Inflammatory macrophage (primary cell): ENCODE measurements at regions not wholly inside any gene's neighbourhood (a gene's known extent, or its start where the extent isn't known, plus 50 kb on each side); places are given as distances from the start of the nearest gene placed in this dataset.

Experiments
- DNase-seq, 2 donors: peaks; one replicate each; pipeline ENCODE4 v3.0.0-alpha.2; 2020 to 2022

- no peak for DNase-seq
These were observed 93.8 kb downstream of the GLRX3 start for GRCh38 chr10:130230036-130230435.

GRCh38 chr10:130230611-130231010, 94.4 kb downstream of the GLRX3 start:
- no peak for DNase-seq

GRCh38 chr10:130231251-130231741, 95.1 kb downstream of the GLRX3 start:
- no peak for DNase-seq

- no peak for DNase-seq
These were observed 96.2 kb downstream of the GLRX3 start for GRCh38 chr10:130232166-130233034.

- DNase-seq = no peak
These were observed 96.8 kb downstream of the GLRX3 start for GRCh38 chr10:130233035-130233360.

GRCh38 chr10:130233426-130233825, 97.2 kb downstream of the GLRX3 start:
- DNase-seq = no peak

- DNase-seq = no peak
These were observed 98.2 kb downstream of the GLRX3 start for GRCh38 chr10:130234171-130234965.

- DNase-seq = no peak
These were observed 100.5 kb downstream of the GLRX3 start for GRCh38 chr10:130236711-130237110.

GRCh38 chr10:130240409-130240808, 104.2 kb downstream of the GLRX3 start:
- no peak for DNase-seq

GRCh38 chr10:130242513-130242912, 106.3 kb downstream of the GLRX3 start:
- no peak for DNase-seq

- DNase-seq = no peak
These were observed 106.8 kb downstream of the GLRX3 start for GRCh38 chr10:130243015-130243414.

GRCh38 chr10:130244031-130244927, 108.1 kb downstream of the GLRX3 start:
- no peak for DNase-seq

GRCh38 chr10:130244928-130245495, 108.8 kb downstream of the GLRX3 start:
- no peak for DNase-seq

GRCh38 chr10:130246113-130246512, 109.9 kb downstream of the GLRX3 start:
- no peak for DNase-seq

- no peak for DNase-seq
These were observed 113.9 kb downstream of the GLRX3 start for GRCh38 chr10:130250127-130250526.

GRCh38 chr10:130251766-130252165, 115.6 kb downstream of the GLRX3 start:
- DNase-seq = no peak

- no peak for DNase-seq
These were observed 118.1 kb downstream of the GLRX3 start for GRCh38 chr10:130254243-130254642.

- DNase-seq = peak in 1 of 2 donors; percentile 15
These were observed 118.5 kb downstream of the GLRX3 start for GRCh38 chr10:130254662-130255061.

GRCh38 chr10:130255777-130256176, 119.6 kb downstream of the GLRX3 start:
- no peak for DNase-seq

- no peak for DNase-seq
These were observed 121.7 kb downstream of the GLRX3 start for GRCh38 chr10:130257897-130258296.

- DNase-seq = no peak
These were observed 123.2 kb downstream of the GLRX3 start for GRCh38 chr10:130259380-130259779.

- no peak for DNase-seq
These were observed 125.1 kb downstream of the GLRX3 start for GRCh38 chr10:130261306-130261705.
